ELR (cell line): ENCODE measurements at regions not wholly inside any gene's neighbourhood (a gene's known extent, or its start where the extent isn't known, plus 50 kb on each side); places are given as distances from the start of the nearest gene placed in this dataset.
A peak's percentile ranks its signal among the peaks of the same experiment; 100 is the strongest.
"Not testable (repeated sequence)": the region's sequence is repeated elsewhere in the genome, so short reads cannot be mapped to it uniquely, and the experiment has no call there.

Source experiments
- DNase-seq: peaks from one replicate; pipeline ENCODE4 v3.0.0-alpha.2; 2015; ENCODE audit warnings: low read depth

GRCh38 chr3:139113993-139114375 lies 69.3 kb upstream of the PRR23C start:
- DNase-seq, result no peak

- DNase-seq, result not testable (repeated sequence)
Observed at GRCh38 chr3:139116631-139117030, 71.9 kb upstream of the PRR23C start.

- peak; percentile 59 for DNase-seq
Observed at GRCh38 chr3:139117136-139117675, 72.5 kb upstream of the PRR23C start.

GRCh38 chr3:139117883-139118760 lies 73.4 kb upstream of the PRR23C start:
- no peak for DNase-seq

GRCh38 chr3:139118835-139119234 lies 74.1 kb upstream of the PRR23C start:
- DNase-seq, result no peak

GRCh38 chr3:139119331-139120025 lies 74.8 kb upstream of the PRR23C start:
- DNase-seq, result no peak

- DNase-seq, result peak; percentile 84
Observed at GRCh38 chr3:139120086-139121056, 75.7 kb upstream of the PRR23C start.

- DNase-seq, result no peak
Observed at GRCh38 chr3:139121513-139122220, 77.0 kb upstream of the PRR23C start.

GRCh38 chr3:139122221-139122581 lies 77.5 kb upstream of the PRR23C start:
- DNase-seq, result peak; percentile 56

GRCh38 chr3:139122612-139123011 lies 77.9 kb upstream of the PRR23C start:
- no peak for DNase-seq

GRCh38 chr3:139123377-139124095 lies 78.8 kb upstream of the PRR23C start:
- no peak for DNase-seq

- DNase-seq, result no peak
Observed at GRCh38 chr3:139124197-139124596, 79.5 kb upstream of the PRR23C start.

- peak; percentile 70 for DNase-seq
Observed at GRCh38 chr3:139127101-139127500, 82.4 kb upstream of the PRR23C start.

- DNase-seq, result not testable (repeated sequence)
Observed at GRCh38 chr3:139127629-139128028, 82.9 kb upstream of the PRR23C start.

- DNase-seq, result no peak
Observed at GRCh38 chr3:139128803-139129202, 84.1 kb upstream of the PRR23C start.

- DNase-seq, result no peak
Observed at GRCh38 chr3:139129892-139130291, 85.2 kb upstream of the PRR23C start.

GRCh38 chr3:139130390-139131140 lies 85.9 kb upstream of the PRR23C start:
- no peak for DNase-seq

- DNase-seq, result no peak
Observed at GRCh38 chr3:139131951-139132350, 87.3 kb upstream of the PRR23C start.

GRCh38 chr3:139132976-139133375 lies 88.3 kb upstream of the PRR23C start:
- no peak for DNase-seq
